GM18517 (cell line): ENCODE measurements at regions not wholly inside any gene's neighbourhood (a gene's known extent, or its start where the extent isn't known, plus 50 kb on each side); places are given as distances from the start of the nearest gene placed in this dataset.

Experiments used
- ATAC-seq: cut with Tn5 transposase; IDR thresholded peaks from one replicate; pipeline ENCODE4 v1.9.1; 2021; ENCODE audit warnings: mild to moderate bottlenecking, moderate library complexity; ENCODE audit not compliant: unreplicated experiment

GRCh38 chr6:20023549-20024315 is 186.6 kb downstream of the ID4 start:
- peak; percentile 76 for ATAC-seq

DNA sequence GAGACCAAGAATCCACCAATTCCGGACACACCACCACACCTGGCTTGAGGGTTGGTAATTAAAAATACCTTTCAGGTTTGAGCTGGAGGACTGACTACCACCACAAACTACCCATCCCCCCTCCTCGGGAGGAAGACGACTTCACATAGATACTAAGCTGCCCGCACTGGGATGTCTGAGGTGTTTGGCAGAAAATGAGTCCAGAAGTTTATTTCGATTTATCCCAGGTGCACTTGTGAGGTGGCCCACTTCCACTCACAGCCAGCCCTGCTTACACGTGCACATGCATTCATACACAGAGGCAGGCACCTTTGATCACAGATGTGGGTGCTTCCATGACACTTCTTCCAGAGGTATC is 187.1 kb downstream of the ID4 start:
- ATAC-seq = no peak

DNA sequence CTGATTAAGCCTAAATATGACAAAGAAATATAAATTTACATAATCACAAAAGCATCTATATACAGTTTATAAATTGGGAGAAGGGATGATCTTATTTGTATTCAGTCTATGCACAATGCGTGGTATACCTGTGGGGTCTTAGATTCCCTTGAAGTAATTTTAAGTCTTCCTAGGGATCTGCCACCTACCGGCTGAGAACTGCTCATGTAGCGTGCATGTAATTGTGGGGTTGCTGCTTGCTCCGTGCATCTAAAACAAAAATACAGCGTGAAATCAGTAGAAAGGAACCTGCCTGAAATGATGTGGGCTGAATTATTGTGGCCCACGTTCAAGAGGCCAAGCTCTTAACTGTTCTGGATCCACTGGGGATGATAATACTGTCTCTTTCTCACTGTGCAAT is 187.3 kb downstream of the MBOAT1 start:
- ATAC-seq = no peak

DNA sequence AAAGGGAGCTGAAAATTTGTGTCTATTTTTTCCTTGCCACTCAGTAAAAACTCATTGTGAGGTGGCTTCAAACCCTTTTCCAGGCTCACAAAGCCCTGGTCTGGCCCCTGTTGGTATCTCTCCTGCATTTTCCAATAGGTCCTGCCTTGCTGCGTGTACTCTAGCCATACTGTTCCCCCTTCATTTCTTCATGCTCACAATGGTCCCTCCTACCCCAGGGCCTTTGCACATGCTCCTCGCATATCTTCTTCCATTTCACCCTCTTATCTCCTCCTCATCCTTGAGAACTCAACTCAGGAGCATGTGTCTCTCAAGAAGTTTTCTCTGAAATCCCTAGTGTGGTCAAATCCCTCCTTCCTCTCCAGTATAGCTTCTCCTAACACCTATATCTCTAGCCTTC is 186.6 kb downstream of the MBOAT1 start:
- no peak for ATAC-seq

- no peak for ATAC-seq
These were observed 184.1 kb downstream of the MBOAT1 start for GRCh38 chr6:20028143-20028542.

DNA sequence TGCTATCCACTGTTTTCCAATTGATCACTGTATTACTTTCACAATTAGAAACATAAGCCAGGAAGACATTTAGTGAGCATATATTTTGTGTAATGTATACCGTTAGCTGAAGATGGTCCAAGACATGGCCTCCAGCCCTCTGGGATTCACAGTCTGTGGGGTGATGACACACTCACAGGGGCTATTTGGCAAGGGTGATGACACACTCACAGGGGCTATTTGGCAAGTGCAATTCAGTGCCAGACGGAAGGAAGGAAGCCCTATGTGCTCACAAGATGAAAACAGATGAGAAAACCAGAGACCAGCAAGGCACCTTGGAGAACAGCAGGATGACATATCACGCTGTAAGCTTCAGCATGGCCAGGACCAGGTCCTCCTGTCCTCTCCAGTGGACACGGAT is 183.7 kb downstream of the MBOAT1 start:
- ATAC-seq = no peak

DNA sequence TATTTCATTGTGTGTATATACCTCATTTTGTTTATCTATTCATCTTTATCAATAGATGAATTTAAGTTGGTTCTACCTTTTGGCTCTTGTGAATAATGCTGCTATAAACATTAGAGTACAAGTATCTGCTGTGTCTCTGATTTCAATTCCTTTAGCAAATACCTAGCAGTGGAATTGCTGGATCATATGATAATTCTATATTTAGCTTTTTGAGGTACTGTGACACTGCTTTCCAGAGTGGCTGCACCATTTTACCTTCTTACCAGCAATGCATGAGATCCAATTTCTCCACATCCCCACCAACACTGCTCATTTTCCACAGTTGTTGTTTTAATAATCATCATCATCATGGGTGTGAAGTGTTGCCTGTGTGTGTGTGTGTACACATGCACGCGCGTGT is 182.3 kb downstream of the MBOAT1 start:
- ATAC-seq = no peak

DNA sequence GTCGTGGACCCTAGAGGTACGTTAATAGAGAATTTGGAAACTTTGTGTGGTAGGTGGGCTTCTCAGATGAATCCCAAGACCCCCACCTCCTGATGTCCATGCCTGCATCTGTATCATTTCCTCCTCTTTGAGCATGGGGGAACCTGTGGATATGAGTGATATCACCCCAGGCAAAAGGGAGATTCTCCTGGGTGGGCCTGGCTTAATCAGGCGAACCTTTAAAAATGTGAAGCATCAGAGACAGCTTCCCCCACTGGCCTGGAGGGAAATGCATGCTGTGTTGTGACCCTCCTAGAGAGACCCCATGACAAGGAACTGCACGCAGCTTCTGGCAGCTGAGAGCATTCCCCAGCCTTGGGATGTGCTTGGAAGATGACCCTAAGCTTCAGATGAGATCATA is 180.9 kb downstream of the MBOAT1 start:
- ATAC-seq = no peak

- ATAC-seq = no peak
These were observed 178.4 kb downstream of the MBOAT1 start for GRCh38 chr6:20033697-20034407.

DNA sequence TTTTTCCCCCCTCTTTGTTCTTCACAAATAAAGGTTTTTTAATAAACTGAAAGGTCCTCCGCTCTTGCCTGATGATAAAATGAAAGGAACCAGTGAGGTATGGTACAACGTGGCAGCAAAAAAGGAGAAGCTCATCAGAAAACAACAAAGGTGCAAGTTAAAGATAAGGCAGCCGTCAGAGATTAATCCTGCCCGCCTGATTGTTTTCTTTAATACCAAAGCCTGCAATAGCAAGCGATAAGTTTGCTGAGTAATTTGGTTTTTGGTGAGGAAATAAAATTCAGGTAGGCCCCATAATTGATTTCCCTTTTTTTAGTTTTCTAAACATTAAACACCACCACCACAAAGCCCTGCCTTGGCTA is 177.9 kb downstream of the MBOAT1 start:
- ATAC-seq = no peak

- ATAC-seq = no peak
These were observed 176.1 kb downstream of the MBOAT1 start for GRCh38 chr6:20036141-20036677.

- no peak for ATAC-seq
These were observed 173.7 kb downstream of the MBOAT1 start for GRCh38 chr6:20038410-20039204.

GRCh38 chr6:20044883-20045282 is 167.4 kb downstream of the MBOAT1 start:
- no peak for ATAC-seq
